ENCODE measurements at regions not wholly inside any gene's neighbourhood (a gene's known extent, or its start where the extent isn't known, plus 50 kb on each side); places are given as distances from the start of the nearest gene placed in this dataset.

GRCh38 chr7:94323844-94324243, 70.9 kb upstream of the COL1A2 start:
- Histone ChIP-seq H3K4me3 (no peak overlapping the region), H3K27me3 (no peaks in the 10 kb centered on the region), H3K27ac (peak overlapping the region in 2 of 4 donors; percentile 12 to 18), H3K4me1 (no peaks in the 10 kb centered on the region), H3K9me3 (no peaks in the 10 kb centered on the region), H3K36me3 (no peaks in the 10 kb centered on the region)
- DNase-seq, result no peak
- TF ChIP-seq POLR2A (IDR thresholded peaks at IDR 0.05) (no peak), CTCF (IDR thresholded peaks at IDR 0.05) (no peak), POLR2AphosphoS5 (IDR thresholded peaks at IDR 0.05) (no peak), EP300 (IDR thresholded peaks at IDR 0.05) (no peak)
- intact Hi-C loops (cut with DNase I), result no loop called here
- 54 to 71% methylated on average over 4 of the region's 4 CpGs for WGBS, 2 donors

- H3K27me3 ChIP-seq, result no peaks in the 10 kb centered on the region
- no peaks in the 10 kb centered on the region for H3K36me3 ChIP-seq
- TF ChIP-seq POLR2A (IDR thresholded peaks at IDR 0.05) (no peak), CTCF (IDR thresholded peaks at IDR 0.05) (no peak), EP300 (IDR thresholded peaks at IDR 0.05) (no peak), POLR2AphosphoS5 (IDR thresholded peaks at IDR 0.05) (no peak)
- no peak for DNase-seq
- H3K4me1 ChIP-seq, result no peaks in the 10 kb centered on the region
- H3K4me3 ChIP-seq, result no peak overlapping the region
- peak overlapping the region in 2 of 4 donors; percentile 12 to 18 for H3K27ac ChIP-seq
- no peaks in the 10 kb centered on the region for H3K9me3 ChIP-seq
- WGBS, 2 donors, result 69 to 77% methylated on average over 2 of the region's 2 CpGs
- intact Hi-C loops (cut with DNase I), result no loop called here
Observed at GRCh38 chr7:94324380-94325121, 70.1 kb upstream of the COL1A2 start.

GRCh38 chr7:94325122-94325475, 69.6 kb upstream of the COL1A2 start:
- H3K27ac ChIP-seq, result peak overlapping the region in 1 of 4 donors; percentile 12
- intact Hi-C loops (cut with DNase I), result no loop called here
- no peak overlapping the region for H3K4me3 ChIP-seq
- 84 to 87% methylated on average over 3 of the region's 3 CpGs for WGBS, 2 donors
- peaks cover 0 to 1% (median 0%) of the 10 kb centered on the region in 4 donors for H3K4me1 ChIP-seq
- TF ChIP-seq POLR2A (IDR thresholded peaks at IDR 0.05) (no peak), CTCF (IDR thresholded peaks at IDR 0.05) (no peak), EP300 (IDR thresholded peaks at IDR 0.05) (no peak), POLR2AphosphoS5 (IDR thresholded peaks at IDR 0.05) (no peak)
- no peaks in the 10 kb centered on the region for H3K27me3 ChIP-seq
- no peak for DNase-seq
- no peaks in the 10 kb centered on the region for H3K36me3 ChIP-seq
- H3K9me3 ChIP-seq, result no peaks in the 10 kb centered on the region

- 60 to 65% methylated on average over 7 of the region's 7 CpGs for WGBS, 2 donors
- H3K36me3 ChIP-seq, result no peaks in the 10 kb centered on the region
- no peak for DNase-seq
- H3K27ac ChIP-seq, result no peak overlapping the region
- H3K9me3 ChIP-seq, result no peaks in the 10 kb centered on the region
- intact Hi-C loops (cut with DNase I), result no loop called here
- no peak for TF ChIP-seq EP300 (IDR thresholded peaks at IDR 0.05)
- H3K27me3 ChIP-seq, result no peaks in the 10 kb centered on the region
- no peak overlapping the region for H3K4me3 ChIP-seq
- peaks cover 0 to 3% (median 0%) of the 10 kb centered on the region in 4 donors for H3K4me1 ChIP-seq
Observed at GRCh38 chr7:94330269-94331020, 64.2 kb upstream of the COL1A2 start.

- WGBS, 2 donors, result 88 to 89% methylated on average over 2 of the region's 2 CpGs
- Histone ChIP-seq H3K9me3 (no peaks in the 10 kb centered on the region), H3K4me3 (no peak overlapping the region), H3K36me3 (no peaks in the 10 kb centered on the region), H3K4me1 (peaks cover 0 to 8% (median 1%) of the 10 kb centered on the region in 4 donors), H3K27ac (no peak overlapping the region), H3K27me3 (no peaks in the 10 kb centered on the region)
- DNase-seq, result no peak
- intact Hi-C loops (cut with DNase I), result no loop called here
- TF ChIP-seq EP300 (IDR thresholded peaks at IDR 0.05), result no peak
- no peak for TF ChIP-seq CTCF (IDR thresholded peaks at IDR 0.05)
- no peak for TF ChIP-seq POLR2A (IDR thresholded peaks at IDR 0.05)
- no peak for TF ChIP-seq POLR2AphosphoS5 (IDR thresholded peaks at IDR 0.05)
Observed at GRCh38 chr7:94332571-94332970, 62.1 kb upstream of the COL1A2 start.

Data from sigmoid colon (tissue), 6 donors.